Midbrain (tissue), 1 donor: ENCODE measurements at regions not wholly inside any gene's neighbourhood (a gene's known extent, or its start where the extent isn't known, plus 50 kb on each side); places are given as distances from the start of the nearest gene placed in this dataset.

ENCODE experiments used
- DNase-seq: peaks from one replicate; lab custom pipeline; 2025; lab: John Stamatoyannopoulos, UW

GRCh38 chr21:35933466-35933865 is 126.9 kb downstream of the SETD4 start:
- peak; percentile 8 for DNase-seq

GRCh38 chr21:35932232-35932911 is 128.0 kb downstream of the SETD4 start:
- peak; percentile 63 for DNase-seq

GRCh38 chr21:35929901-35930300 is 130.4 kb downstream of the SETD4 start:
- no peak for DNase-seq

GRCh38 chr21:35927262-35927661 is 133.1 kb downstream of the SETD4 start:
- no peak for DNase-seq

- DNase-seq, result no peak
Measured at GRCh38 chr21:35926003-35926740, 134.2 kb downstream of the SETD4 start.

- DNase-seq, result no peak
Measured at GRCh38 chr21:35925497-35925896, 134.8 kb downstream of the SETD4 start.

- no peak for DNase-seq
Measured at GRCh38 chr21:35924714-35925301, 135.5 kb downstream of the SETD4 start.

- no peak for DNase-seq
Measured at GRCh38 chr21:35923971-35924370, 136.4 kb downstream of the SETD4 start.

GRCh38 chr21:35922618-35923017 is 137.7 kb downstream of the SETD4 start:
- no peak for DNase-seq

- no peak for DNase-seq
Measured at GRCh38 chr21:35921471-35921870, 138.9 kb downstream of the SETD4 start.

- DNase-seq, result no peak
Measured at GRCh38 chr21:35920436-35920835, 139.9 kb downstream of the SETD4 start.

- DNase-seq, result no peak
Measured at GRCh38 chr21:35915030-35915429, 145.3 kb downstream of the SETD4 start.

GRCh38 chr21:35911412-35912191 is 148.7 kb downstream of the SETD4 start:
- DNase-seq, result no peak

GRCh38 chr21:35909456-35910223 is 150.7 kb downstream of the SETD4 start:
- no peak for DNase-seq

- no peak for DNase-seq
Measured at GRCh38 chr21:35908311-35909078, 151.8 kb downstream of the SETD4 start.

- no peak for DNase-seq
Measured at GRCh38 chr21:35906586-35906985, 153.7 kb downstream of the SETD4 start.

GRCh38 chr21:35905963-35906345 is 154.4 kb downstream of the SETD4 start:
- DNase-seq, result no peak

- DNase-seq, result no peak
Measured at GRCh38 chr21:35905096-35905962, 155.0 kb downstream of the SETD4 start.

GRCh38 chr21:35900539-35900938 is 159.8 kb downstream of the SETD4 start:
- no peak for DNase-seq

- no peak for DNase-seq
Measured at GRCh38 chr21:35896060-35896459, 164.3 kb downstream of the SETD4 start.
